Endothelial cell (in vitro differentiated cells): ENCODE measurements at regions not wholly inside any gene's neighbourhood (a gene's known extent, or its start where the extent isn't known, plus 50 kb on each side); places are given as distances from the start of the nearest gene placed in this dataset.
"Not testable (repeated sequence)": the region's sequence is repeated elsewhere in the genome, so short reads cannot be mapped to it uniquely, and the experiment has no call there.

Experiments
- DNase-seq: peaks from one replicate; pipeline ENCODE4 v3.0.0; 2021; ENCODE audit warnings: low spot score
- H3K27ac Mint-ChIP-seq: one replicate; pipeline ENCODE4 v1.8.0; 2021; ENCODE audit warnings: mixed read lengths, inconsistent platforms; ENCODE audit not compliant: unreplicated experiment
- H3K27me3 Mint-ChIP-seq: one replicate; pipeline ENCODE4 v1.8.0; 2021; ENCODE audit warnings: mild to moderate bottlenecking, moderate library complexity, mixed read lengths, inconsistent platforms; ENCODE audit not compliant: unreplicated experiment
- H3K36me3 Mint-ChIP-seq: one replicate; pipeline ENCODE4 v1.8.0; 2021; ENCODE audit warnings: mild to moderate bottlenecking, low read depth, mixed read lengths, inconsistent platforms; ENCODE audit not compliant: unreplicated experiment
- H3K4me1 Mint-ChIP-seq: one replicate; pipeline ENCODE4 v1.8.0; 2021; ENCODE audit warnings: mild to moderate bottlenecking, mixed read lengths, inconsistent platforms; ENCODE audit not compliant: unreplicated experiment
- H3K4me3 Mint-ChIP-seq: one replicate; pipeline ENCODE4 v1.8.0; 2021; ENCODE audit warnings: mild to moderate bottlenecking, mixed read lengths, inconsistent platforms; ENCODE audit not compliant: unreplicated experiment
- H3K9me3 Mint-ChIP-seq: one replicate; pipeline ENCODE4 v1.8.0; 2021; ENCODE audit warnings: mixed read lengths, inconsistent platforms; ENCODE audit not compliant: unreplicated experiment
- CTCF ChIP-seq: fragments of 200-600 bp; sonication (generic); IDR thresholded peaks from one replicate; pipeline ENCODE4 v1.5.0; 2021; ENCODE audit warnings: antibody characterized with exemption; ENCODE audit not compliant: unreplicated experiment

GRCh38 chr10:2572611-2573010 lies 494.7 kb upstream of the PFKP start:
- no peaks in the 10 kb centered on the region for H3K27me3 Mint-ChIP-seq
- H3K27ac Mint-ChIP-seq = no peak overlapping the region
- H3K4me1 Mint-ChIP-seq = no peaks in the 10 kb centered on the region
- no peak overlapping the region for H3K4me3 Mint-ChIP-seq
- no peaks in the 10 kb centered on the region for H3K9me3 Mint-ChIP-seq
- no peak for DNase-seq
- no peak for TF ChIP-seq CTCF
- no peaks in the 10 kb centered on the region for H3K36me3 Mint-ChIP-seq

GRCh38 chr10:2556883-2557282 lies 510.5 kb upstream of the PFKP start:
- Mint-ChIP-seq H3K27me3 (no peaks in the 10 kb centered on the region), H3K27ac (no peak overlapping the region), H3K4me3 (no peak overlapping the region), H3K36me3 (no peaks in the 10 kb centered on the region), H3K9me3 (no peaks in the 10 kb centered on the region), H3K4me1 (no peaks in the 10 kb centered on the region)
- TF ChIP-seq CTCF = no peak
- DNase-seq = no peak

GRCh38 chr10:2548071-2548470 lies 519.3 kb upstream of the PFKP start:
- DNase-seq = no peak
- H3K27me3 Mint-ChIP-seq = no peaks in the 10 kb centered on the region
- no peak overlapping the region for H3K4me3 Mint-ChIP-seq
- TF ChIP-seq CTCF = no peak
- H3K27ac Mint-ChIP-seq = no peak overlapping the region
- H3K4me1 Mint-ChIP-seq = no peaks in the 10 kb centered on the region
- no peaks in the 10 kb centered on the region for H3K36me3 Mint-ChIP-seq
- no peaks in the 10 kb centered on the region for H3K9me3 Mint-ChIP-seq

- TF ChIP-seq CTCF = no peak
- Mint-ChIP-seq H3K4me3 (no peak overlapping the region), H3K9me3 (no peaks in the 10 kb centered on the region), H3K27ac (no peak overlapping the region), H3K4me1 (no peaks in the 10 kb centered on the region), H3K27me3 (no peaks in the 10 kb centered on the region), H3K36me3 (no peaks in the 10 kb centered on the region)
- no peak for DNase-seq
These were observed 519.7 kb upstream of the PFKP start for GRCh38 chr10:2547606-2548005.

- H3K36me3 Mint-ChIP-seq, H3K9me3 Mint-ChIP-seq, DNase-seq, H3K27ac Mint-ChIP-seq, H3K27me3 Mint-ChIP-seq, H3K4me3 Mint-ChIP-seq, H3K4me1 Mint-ChIP-seq: not testable (repeated sequence)
These were observed 520.5 kb upstream of the PFKP start for GRCh38 chr10:2546894-2547293.

- no peak for TF ChIP-seq CTCF
- no peaks in the 10 kb centered on the region for H3K9me3 Mint-ChIP-seq
- peaks cover 2% of the 10 kb centered on the region for H3K27me3 Mint-ChIP-seq
- no peaks in the 10 kb centered on the region for H3K36me3 Mint-ChIP-seq
- H3K4me3 Mint-ChIP-seq = no peak overlapping the region
- DNase-seq = no peak
- H3K4me1 Mint-ChIP-seq = peaks cover 2% of the 10 kb centered on the region
- H3K27ac Mint-ChIP-seq = no peak overlapping the region
These were observed 523.4 kb upstream of the PFKP start for GRCh38 chr10:2543974-2544373.
